ENCODE measurements at regions not wholly inside any gene's neighbourhood (a gene's known extent, or its start where the extent isn't known, plus 50 kb on each side); places are given as distances from the start of the nearest gene placed in this dataset.

DNA sequence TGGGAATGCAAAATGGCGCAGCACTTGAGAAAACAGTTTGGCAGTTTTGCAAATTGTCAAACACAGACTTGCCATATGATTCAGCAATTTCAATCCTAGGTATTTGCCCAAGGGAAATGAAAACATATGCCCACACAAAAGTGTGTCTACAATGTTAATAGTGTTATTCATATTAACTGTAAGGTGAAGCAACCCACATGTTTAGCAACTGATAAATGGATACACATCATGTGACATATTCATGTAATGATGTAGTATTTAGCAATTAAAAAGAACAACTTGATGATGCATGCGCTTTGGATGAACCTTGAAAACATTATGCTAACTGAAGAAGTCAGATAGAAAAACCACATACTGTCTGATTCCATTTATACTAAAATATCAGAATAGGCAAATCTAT is 539.0 kb upstream of the PPP2R3A start:
- TF ChIP-seq, protein P1, sequence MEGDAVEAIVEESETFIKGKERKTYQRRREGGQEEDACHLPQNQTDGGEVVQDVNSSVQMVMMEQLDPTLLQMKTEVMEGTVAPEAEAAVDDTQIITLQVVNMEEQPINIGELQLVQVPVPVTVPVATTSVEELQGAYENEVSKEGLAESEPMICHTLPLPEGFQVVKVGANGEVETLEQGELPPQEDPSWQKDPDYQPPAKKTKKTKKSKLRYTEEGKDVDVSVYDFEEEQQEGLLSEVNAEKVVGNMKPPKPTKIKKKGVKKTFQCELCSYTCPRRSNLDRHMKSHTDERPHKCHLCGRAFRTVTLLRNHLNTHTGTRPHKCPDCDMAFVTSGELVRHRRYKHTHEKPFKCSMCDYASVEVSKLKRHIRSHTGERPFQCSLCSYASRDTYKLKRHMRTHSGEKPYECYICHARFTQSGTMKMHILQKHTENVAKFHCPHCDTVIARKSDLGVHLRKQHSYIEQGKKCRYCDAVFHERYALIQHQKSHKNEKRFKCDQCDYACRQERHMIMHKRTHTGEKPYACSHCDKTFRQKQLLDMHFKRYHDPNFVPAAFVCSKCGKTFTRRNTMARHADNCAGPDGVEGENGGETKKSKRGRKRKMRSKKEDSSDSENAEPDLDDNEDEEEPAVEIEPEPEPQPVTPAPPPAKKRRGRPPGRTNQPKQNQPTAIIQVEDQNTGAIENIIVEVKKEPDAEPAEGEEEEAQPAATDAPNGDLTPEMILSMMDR (IDR thresholded peaks at IDR 0.05) = no peak
- no peak for TF ChIP-seq EP300 (IDR thresholded peaks at IDR 0.05)
